GM21447 (cell line): ENCODE measurements at regions not wholly inside any gene's neighbourhood (a gene's known extent, or its start where the extent isn't known, plus 50 kb on each side); places are given as distances from the start of the nearest gene placed in this dataset.
"Not testable (repeated sequence)": the region's sequence is repeated elsewhere in the genome, so short reads cannot be mapped to it uniquely, and the experiment has no call there.

ENCODE experiments used
- ATAC-seq: cut with Tn5 transposase; IDR thresholded peaks from one replicate; pipeline ENCODE4 v1.9.1; 2021; ENCODE audit not compliant: unreplicated experiment

DNA sequence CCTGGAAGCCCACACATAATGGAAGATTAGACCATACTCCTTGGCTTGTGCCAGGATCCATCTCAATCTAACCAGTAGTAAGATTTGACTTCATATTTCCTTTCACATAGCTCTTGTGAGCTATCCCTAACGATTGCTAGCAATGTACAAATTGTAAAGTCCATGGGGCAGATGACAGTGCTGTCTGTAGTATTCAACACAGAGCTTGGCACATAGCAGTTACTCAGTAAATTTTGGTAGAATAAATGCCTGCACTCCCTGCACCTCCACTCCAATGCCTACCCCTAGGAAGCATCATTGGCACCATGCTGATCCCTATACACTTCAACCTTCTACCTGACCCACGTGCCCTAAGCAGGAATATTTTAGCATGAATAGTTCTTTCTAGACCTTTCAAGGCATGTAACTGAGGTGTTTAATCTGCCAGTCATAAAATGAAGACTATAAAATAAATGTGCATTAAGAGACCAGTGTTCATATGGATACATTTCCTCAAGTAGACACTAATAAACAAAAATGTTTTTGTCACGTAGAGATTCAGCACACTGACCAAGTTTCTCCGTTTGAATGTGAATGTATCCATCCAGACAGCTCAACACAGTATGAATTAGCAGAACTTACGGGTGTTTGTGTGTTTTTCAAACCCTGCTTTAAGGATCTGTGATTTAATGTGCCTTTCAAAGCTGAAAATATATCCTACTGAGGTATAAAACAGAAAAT is 98.8 kb downstream of the BMP4 start:
- ATAC-seq, result no peak

DNA sequence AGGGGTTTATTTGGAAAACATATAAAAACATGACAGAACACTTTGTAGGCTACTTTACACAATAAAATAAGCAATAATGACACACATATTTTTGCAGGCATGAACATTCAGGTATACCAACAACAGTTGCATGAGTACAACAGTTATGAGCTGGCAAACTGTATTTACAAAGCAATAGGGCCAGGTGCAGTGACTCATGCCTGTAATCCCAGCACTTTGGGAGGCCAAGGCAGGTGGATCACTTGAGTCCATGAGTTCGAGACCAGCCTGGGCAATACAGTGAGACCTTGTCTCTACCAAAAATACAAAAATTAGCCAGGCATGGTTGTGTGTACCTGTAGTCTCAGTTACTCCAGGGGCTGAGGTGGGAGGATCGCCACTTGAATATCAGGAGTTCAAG is 101.1 kb downstream of the BMP4 start:
- ATAC-seq, result no peak

DNA sequence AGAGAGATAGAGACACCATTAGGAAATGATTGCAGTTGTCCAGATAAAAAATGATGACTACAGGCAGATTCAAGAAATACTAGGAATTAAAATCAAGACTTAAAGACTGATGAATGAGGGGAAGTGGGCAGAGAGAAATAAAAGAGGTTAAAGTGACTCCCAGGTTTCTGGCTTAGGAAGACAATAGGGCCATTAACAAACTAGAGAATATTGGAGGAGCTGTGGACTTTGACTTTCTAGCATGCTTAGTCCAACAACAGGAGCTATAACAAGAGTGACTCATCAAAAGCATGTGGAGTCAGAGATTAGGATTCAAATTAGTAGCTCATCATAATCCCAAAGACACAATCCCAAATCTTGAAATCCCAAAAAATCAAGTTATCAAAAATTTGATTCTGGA is 101.5 kb downstream of the BMP4 start:
- no peak for ATAC-seq

GRCh38 chr14:53851394-53852090 is 105.1 kb downstream of the BMP4 start:
- ATAC-seq, result no peak

- ATAC-seq, result no peak
Measured at GRCh38 chr14:53850714-53851296, 105.8 kb downstream of the BMP4 start.

GRCh38 chr14:53849549-53849948 is 107.1 kb downstream of the BMP4 start:
- ATAC-seq, result no peak

DNA sequence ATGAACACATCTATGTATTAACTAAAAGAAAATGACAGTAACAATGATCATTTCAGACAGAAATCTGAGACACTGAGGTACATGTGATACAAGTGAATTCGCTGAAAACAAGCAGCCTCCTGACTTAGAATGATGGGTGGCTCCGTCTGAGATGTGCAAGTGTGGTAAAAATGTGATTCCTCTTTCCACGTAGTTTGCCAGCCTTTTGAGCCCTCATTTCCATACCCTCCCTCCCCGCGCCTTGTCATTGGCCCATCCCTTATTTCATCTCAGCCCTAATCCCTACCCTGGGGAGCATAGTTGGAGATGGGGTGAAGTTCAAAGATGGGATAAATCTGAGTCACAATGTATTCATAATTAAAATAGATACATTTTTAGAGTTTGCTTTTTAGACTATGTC is 107.8 kb downstream of the BMP4 start:
- no peak for ATAC-seq

- no peak for ATAC-seq
Measured at GRCh38 chr14:53847881-53848280, 108.7 kb downstream of the BMP4 start.

GRCh38 chr14:53847057-53847456 is 109.6 kb downstream of the BMP4 start:
- no peak for ATAC-seq

DNA sequence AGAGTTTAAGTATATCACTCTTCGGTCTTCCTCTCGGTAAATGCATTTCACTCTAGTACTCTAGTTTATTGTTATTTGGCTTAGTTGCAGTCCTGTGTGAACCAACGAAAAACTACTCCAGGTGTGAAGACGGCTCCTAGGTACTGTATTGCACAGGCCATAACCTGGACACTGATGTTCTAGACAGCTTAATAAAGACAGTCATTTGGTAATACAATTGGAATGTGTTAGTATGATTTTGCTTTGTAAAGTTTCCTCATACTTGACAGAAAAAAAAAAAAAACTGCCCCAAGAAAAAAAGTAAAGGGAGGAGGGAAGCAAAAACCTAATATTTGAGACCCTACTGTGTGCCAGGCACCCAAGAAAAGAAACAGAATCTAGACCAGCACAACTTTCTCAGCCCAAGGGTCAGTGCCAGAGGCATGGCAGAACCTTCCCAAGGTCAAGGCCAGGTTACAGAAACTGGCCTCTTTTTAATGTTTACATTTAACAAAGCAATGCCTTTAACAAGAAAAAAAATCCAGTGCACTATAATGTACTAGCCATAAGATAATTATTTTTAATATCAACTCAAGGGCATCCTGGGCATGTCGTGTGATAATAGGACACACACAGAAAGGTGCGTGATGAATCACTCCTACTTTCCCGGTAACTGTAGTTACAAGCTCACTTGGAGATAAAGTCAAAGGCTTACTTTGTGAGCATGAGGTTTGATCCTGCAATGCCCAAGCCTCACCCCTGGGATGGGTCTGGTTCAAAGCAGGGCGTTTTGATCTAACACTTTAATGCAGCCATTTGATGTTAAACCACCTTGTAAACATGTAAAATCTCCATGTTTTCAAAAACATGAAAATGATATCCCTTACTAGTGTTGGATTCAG is 110.6 kb downstream of the BMP4 start:
- no peak for ATAC-seq

- ATAC-seq, result no peak
Measured at GRCh38 chr14:53842938-53843337, 113.7 kb downstream of the BMP4 start.

- no peak for ATAC-seq
Measured at GRCh38 chr14:53841109-53842099, 115.2 kb downstream of the BMP4 start.

DNA sequence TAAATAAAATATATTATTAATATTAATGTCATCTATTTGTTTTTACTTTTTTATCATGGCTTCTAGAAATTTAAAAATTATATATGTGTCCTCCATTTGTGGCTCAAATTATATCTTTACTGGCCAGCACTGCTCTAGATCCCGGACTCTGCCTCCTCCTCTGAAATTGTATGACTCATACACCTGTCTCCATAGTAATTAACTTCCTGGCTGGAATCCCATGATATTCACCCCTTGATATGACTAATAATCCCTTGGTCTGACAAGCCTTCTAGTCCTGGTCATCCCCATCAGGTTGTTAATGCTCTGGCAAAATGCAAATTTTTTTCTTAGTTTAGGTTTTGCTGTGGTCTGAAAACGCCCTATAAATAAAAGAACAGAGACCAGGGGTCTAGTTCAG is 116.2 kb downstream of the BMP4 start:
- ATAC-seq, result no peak

- no peak for ATAC-seq
Measured at GRCh38 chr14:53838374-53838773, 118.3 kb downstream of the BMP4 start.

DNA sequence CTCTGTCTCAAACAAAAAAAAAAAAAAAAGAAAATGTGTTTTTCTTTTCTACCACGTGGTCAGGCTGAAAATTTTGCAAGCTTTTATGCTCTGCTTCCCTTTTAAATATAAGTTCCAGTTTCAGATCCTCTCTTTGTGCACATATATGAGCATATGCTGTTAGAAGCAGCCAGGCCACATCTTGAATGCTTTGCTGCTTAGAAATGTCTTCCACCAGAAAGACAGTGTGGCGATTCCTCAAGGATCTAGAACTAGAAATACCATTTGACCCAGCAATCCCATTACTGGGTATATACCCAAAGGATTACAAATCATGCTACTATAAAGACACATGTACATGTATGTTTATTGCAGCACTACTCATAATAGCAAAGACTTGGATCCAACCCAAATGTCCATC is 119.0 kb downstream of the BMP4 start:
- ATAC-seq, result not testable (repeated sequence)

DNA sequence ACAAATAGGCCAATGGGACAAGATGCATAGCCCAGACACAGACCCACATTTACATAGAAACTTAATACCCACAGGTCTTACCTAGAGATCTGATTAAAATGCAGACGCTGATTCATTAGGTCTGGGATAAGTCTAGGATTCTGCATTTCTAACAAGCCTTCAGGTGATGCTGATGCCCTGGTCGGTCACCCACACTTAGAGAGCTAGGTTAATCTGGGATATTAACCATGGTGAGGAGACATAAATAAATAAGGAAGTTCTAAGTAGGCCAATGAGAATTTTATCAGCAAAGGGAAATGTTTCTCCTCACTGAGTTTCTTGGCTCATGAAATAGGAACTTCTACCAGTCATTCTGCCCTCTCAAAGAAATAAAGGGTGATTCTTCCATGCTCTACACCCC is 120.1 kb downstream of the BMP4 start:
- ATAC-seq, result no peak

DNA sequence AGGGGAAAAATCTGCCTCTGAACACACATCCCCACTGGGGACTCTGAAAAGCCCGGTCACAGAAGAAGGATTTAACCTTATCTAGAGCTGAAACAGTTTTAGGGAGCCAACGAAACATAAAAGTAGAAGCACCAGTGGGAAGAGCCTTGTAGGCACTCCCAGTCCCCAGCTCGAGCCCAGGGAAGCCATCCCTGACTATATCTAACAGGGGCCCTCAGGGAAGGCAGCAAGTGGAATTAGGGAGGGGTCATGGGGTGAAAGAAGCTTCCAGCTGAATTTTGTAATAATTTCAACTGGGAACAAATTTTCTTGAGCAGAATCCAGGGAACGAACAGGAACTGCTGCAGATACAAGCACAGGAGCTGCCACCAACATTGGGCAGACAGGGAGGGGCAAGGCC is 127.8 kb downstream of the BMP4 start:
- ATAC-seq, result no peak

DNA sequence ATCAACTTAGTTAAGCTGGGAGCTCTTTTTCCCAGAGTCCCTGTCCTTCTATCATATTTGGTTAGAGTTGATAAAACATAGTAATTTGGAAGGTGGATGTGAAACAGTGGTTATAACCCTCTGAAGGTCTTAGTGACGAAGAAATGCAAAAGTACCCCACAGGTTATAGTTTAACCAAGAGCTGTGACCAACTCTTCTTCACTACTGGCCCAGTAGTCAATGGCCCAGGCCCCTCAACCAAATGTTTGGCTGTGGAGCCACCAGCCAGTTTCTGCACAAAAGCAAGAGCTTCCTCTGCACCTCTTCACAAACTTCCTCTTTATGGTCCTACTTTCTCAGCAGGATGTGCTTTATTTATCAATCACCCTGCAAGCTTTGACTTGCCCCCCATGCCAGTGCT is 132.6 kb downstream of the BMP4 start:
- no peak for ATAC-seq

DNA sequence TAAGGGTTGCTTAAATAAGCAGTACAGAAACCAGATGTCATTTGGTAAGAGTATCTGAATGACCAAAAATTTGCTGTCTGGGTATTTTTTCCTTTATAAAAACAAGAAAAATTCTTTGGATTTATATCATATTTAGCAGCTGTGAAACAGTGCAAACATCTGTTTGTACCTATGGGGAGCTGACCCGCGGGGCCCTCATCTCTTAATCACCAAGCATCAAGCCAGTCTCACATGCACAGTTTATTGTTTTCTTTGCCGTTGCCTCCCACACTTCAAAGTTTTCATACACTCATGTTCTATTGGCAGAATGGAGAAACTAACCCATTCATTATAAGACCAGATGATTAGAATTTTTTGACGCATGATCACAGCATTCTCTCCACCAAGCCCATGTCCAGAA is 142.2 kb downstream of the BMP4 start:
- no peak for ATAC-seq

DNA sequence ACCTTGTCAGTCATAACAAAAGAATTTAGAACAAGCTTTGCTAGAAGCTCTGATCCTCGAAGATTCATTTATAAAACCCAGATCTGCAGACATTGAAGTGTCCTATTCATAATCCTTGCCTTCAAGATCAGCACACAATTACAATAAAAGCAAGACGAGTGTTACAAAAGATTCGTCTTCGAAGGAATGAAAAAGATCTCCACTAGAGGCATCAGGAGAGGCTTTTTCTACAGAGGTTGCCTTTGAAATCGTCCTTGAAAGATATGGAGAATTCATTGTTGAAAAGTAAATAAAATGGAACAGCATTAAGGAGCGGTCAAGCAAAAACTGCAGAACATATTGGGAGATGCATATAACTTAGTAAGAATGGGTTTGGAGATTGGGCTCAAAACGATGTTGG is 146.4 kb downstream of the BMP4 start:
- ATAC-seq, result no peak
